ENCODE measurements at regions not wholly inside any gene's neighbourhood (a gene's known extent, or its start where the extent isn't known, plus 50 kb on each side); places are given as distances from the start of the nearest gene placed in this dataset.

GRCh38 chr3:126274735-126275619 is 82.2 kb downstream of the KLF15 start:
- no peaks in the 10 kb centered on the region for H3K27me3 ChIP-seq (ENCODE audit: control insufficient read depth, insufficient read depth, low read length)
- no peak for DNase-seq

GRCh38 chr3:126270145-126270811 is 86.9 kb downstream of the KLF15 start:
- DNase-seq: no peak
- no peak overlapping the region for H3K4me3 ChIP-seq (ENCODE audit: insufficient read depth, low read depth, low read length)
- no peaks in the 10 kb centered on the region for H3K36me3 ChIP-seq (replicated peaks; ENCODE audit: control insufficient read depth, insufficient read depth, low read length)
- peaks cover 2% of the 10 kb centered on the region; the same call in 1 of the 2 replicates for H3K27me3 ChIP-seq (ENCODE audit: control insufficient read depth, insufficient read depth, low read length)

More at GRCh38 chr3:126274735-126275619, 82.2 kb downstream of the KLF15 start:
- H3K36me3 ChIP-seq (replicated peaks; ENCODE audit: control insufficient read depth, insufficient read depth, low read length): no peaks in the 10 kb centered on the region
- H3K4me3 ChIP-seq (ENCODE audit: insufficient read depth, low read depth, low read length): no peak overlapping the region

GRCh38 chr3:126269354-126269753 is 87.9 kb downstream of the KLF15 start:
- peak; percentile 49 for DNase-seq
- no peaks in the 10 kb centered on the region for H3K36me3 ChIP-seq (replicated peaks; ENCODE audit: control insufficient read depth, insufficient read depth, low read length)
- H3K27me3 ChIP-seq (ENCODE audit: control insufficient read depth, insufficient read depth, low read length): peaks cover 2% of the 10 kb centered on the region; the same call in 1 of the 2 replicates
- H3K4me3 ChIP-seq (ENCODE audit: insufficient read depth, low read depth, low read length): no peak overlapping the region

GRCh38 chr3:126268866-126269265 is 88.3 kb downstream of the KLF15 start:
- no peak for DNase-seq
- Histone ChIP-seq H3K27me3 (ENCODE audit: control insufficient read depth, insufficient read depth, low read length) (peaks cover 3% of the 10 kb centered on the region; the same call in 1 of the 2 replicates), H3K36me3 (replicated peaks; ENCODE audit: control insufficient read depth, insufficient read depth, low read length) (no peaks in the 10 kb centered on the region), H3K4me3 (ENCODE audit: insufficient read depth, low read depth, low read length) (no peak overlapping the region)

- H3K4me3 ChIP-seq (ENCODE audit: insufficient read depth, low read depth, low read length): peak overlapping the region; percentile 49
- no peak for DNase-seq
- H3K36me3 ChIP-seq (replicated peaks; ENCODE audit: control insufficient read depth, insufficient read depth, low read length): no peaks in the 10 kb centered on the region
- peaks cover 3% of the 10 kb centered on the region; the same call in 1 of the 2 replicates for H3K27me3 ChIP-seq (ENCODE audit: control insufficient read depth, insufficient read depth, low read length)
These were observed 87.7 kb upstream of the ALDH1L1 start for GRCh38 chr3:126267976-126268615.

GRCh38 chr3:126267169-126267975 is 87.0 kb upstream of the ALDH1L1 start:
- peak; percentile 90 for DNase-seq
- peak overlapping the region; percentile 49 for H3K4me3 ChIP-seq (ENCODE audit: insufficient read depth, low read depth, low read length)
- H3K27me3 ChIP-seq (ENCODE audit: control insufficient read depth, insufficient read depth, low read length): peaks cover 3% of the 10 kb centered on the region; the same call in 1 of the 2 replicates
- no peaks in the 10 kb centered on the region for H3K36me3 ChIP-seq (replicated peaks; ENCODE audit: control insufficient read depth, insufficient read depth, low read length)

- H3K27me3 ChIP-seq (ENCODE audit: control insufficient read depth, insufficient read depth, low read length): peaks cover 3% of the 10 kb centered on the region; the same call in 1 of the 2 replicates
These were observed 86.4 kb upstream of the ALDH1L1 start for GRCh38 chr3:126266850-126267168.

GRCh38 chr3:126266291-126266840 is 86.0 kb upstream of the ALDH1L1 start:
- H3K4me3 ChIP-seq (ENCODE audit: insufficient read depth, low read depth, low read length): no peak overlapping the region
- peaks cover 3% of the 10 kb centered on the region; the same call in 1 of the 2 replicates for H3K27me3 ChIP-seq (ENCODE audit: control insufficient read depth, insufficient read depth, low read length)
- DNase-seq: peak; percentile 78
- no peaks in the 10 kb centered on the region for H3K36me3 ChIP-seq (replicated peaks; ENCODE audit: control insufficient read depth, insufficient read depth, low read length)

More at GRCh38 chr3:126266850-126267168, 86.4 kb upstream of the ALDH1L1 start:
- Histone ChIP-seq H3K4me3 (ENCODE audit: insufficient read depth, low read depth, low read length) (peak overlapping the region; percentile 49), H3K36me3 (replicated peaks; ENCODE audit: control insufficient read depth, insufficient read depth, low read length) (no peaks in the 10 kb centered on the region)
- DNase-seq: no peak

- H3K36me3 ChIP-seq (replicated peaks; ENCODE audit: control insufficient read depth, insufficient read depth, low read length): no peaks in the 10 kb centered on the region
- DNase-seq: peak; percentile 41
- H3K4me3 ChIP-seq (ENCODE audit: insufficient read depth, low read depth, low read length): no peak overlapping the region
- H3K27me3 ChIP-seq (ENCODE audit: control insufficient read depth, insufficient read depth, low read length): peaks cover 3% of the 10 kb centered on the region; the same call in 1 of the 2 replicates
These were observed 84.6 kb upstream of the ALDH1L1 start for GRCh38 chr3:126264952-126265351.

GRCh38 chr3:126264381-126264780 is 84.0 kb upstream of the ALDH1L1 start:
- Histone ChIP-seq H3K4me3 (ENCODE audit: insufficient read depth, low read depth, low read length) (no peak overlapping the region), H3K27me3 (ENCODE audit: control insufficient read depth, insufficient read depth, low read length) (peaks cover 3% of the 10 kb centered on the region; the same call in 1 of the 2 replicates), H3K36me3 (replicated peaks; ENCODE audit: control insufficient read depth, insufficient read depth, low read length) (no peaks in the 10 kb centered on the region)
- no peak for DNase-seq

- Histone ChIP-seq H3K36me3 (replicated peaks; ENCODE audit: control insufficient read depth, insufficient read depth, low read length) (no peaks in the 10 kb centered on the region), H3K4me3 (ENCODE audit: insufficient read depth, low read depth, low read length) (no peak overlapping the region), H3K27me3 (ENCODE audit: control insufficient read depth, insufficient read depth, low read length) (peaks cover 3% of the 10 kb centered on the region; the same call in 1 of the 2 replicates)
- DNase-seq: no peak
These were observed 83.6 kb upstream of the ALDH1L1 start for GRCh38 chr3:126263971-126264370.

- Histone ChIP-seq H3K27me3 (ENCODE audit: control insufficient read depth, insufficient read depth, low read length) (peaks cover 3% of the 10 kb centered on the region; the same call in 1 of the 2 replicates), H3K36me3 (replicated peaks; ENCODE audit: control insufficient read depth, insufficient read depth, low read length) (no peaks in the 10 kb centered on the region), H3K4me3 (ENCODE audit: insufficient read depth, low read depth, low read length) (no peak overlapping the region)
- DNase-seq: no peak
These were observed 83.2 kb upstream of the ALDH1L1 start for GRCh38 chr3:126263539-126263938.

GRCh38 chr3:126262227-126262626 is 81.8 kb upstream of the ALDH1L1 start:
- Histone ChIP-seq H3K36me3 (replicated peaks; ENCODE audit: control insufficient read depth, insufficient read depth, low read length) (no peaks in the 10 kb centered on the region), H3K4me3 (ENCODE audit: insufficient read depth, low read depth, low read length) (no peak overlapping the region), H3K27me3 (ENCODE audit: control insufficient read depth, insufficient read depth, low read length) (peaks cover 1% of the 10 kb centered on the region; the same call in 1 of the 2 replicates)
- no peak for DNase-seq
